ENCODE measurements at regions not wholly inside any gene's neighbourhood (a gene's known extent, or its start where the extent isn't known, plus 50 kb on each side); places are given as distances from the start of the nearest gene placed in this dataset.

- TF ChIP-seq ZFX (IDR thresholded peaks at IDR 0.05) = no peak
- TF ChIP-seq, protein P1, sequence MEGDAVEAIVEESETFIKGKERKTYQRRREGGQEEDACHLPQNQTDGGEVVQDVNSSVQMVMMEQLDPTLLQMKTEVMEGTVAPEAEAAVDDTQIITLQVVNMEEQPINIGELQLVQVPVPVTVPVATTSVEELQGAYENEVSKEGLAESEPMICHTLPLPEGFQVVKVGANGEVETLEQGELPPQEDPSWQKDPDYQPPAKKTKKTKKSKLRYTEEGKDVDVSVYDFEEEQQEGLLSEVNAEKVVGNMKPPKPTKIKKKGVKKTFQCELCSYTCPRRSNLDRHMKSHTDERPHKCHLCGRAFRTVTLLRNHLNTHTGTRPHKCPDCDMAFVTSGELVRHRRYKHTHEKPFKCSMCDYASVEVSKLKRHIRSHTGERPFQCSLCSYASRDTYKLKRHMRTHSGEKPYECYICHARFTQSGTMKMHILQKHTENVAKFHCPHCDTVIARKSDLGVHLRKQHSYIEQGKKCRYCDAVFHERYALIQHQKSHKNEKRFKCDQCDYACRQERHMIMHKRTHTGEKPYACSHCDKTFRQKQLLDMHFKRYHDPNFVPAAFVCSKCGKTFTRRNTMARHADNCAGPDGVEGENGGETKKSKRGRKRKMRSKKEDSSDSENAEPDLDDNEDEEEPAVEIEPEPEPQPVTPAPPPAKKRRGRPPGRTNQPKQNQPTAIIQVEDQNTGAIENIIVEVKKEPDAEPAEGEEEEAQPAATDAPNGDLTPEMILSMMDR (conservative IDR thresholded peaks at IDR 0.05) = no peak
- no peak overlapping the region for H3K27ac ChIP-seq
Measured at GRCh38 chr3:94775746-94776145, 712.9 kb downstream of the NSUN3 start.

GRCh38 chr3:94776401-94776915 is 713.6 kb downstream of the NSUN3 start:
- TF ChIP-seq ZFX (IDR thresholded peaks at IDR 0.05) = no peak
- no peak overlapping the region for H3K27ac ChIP-seq

DNA sequence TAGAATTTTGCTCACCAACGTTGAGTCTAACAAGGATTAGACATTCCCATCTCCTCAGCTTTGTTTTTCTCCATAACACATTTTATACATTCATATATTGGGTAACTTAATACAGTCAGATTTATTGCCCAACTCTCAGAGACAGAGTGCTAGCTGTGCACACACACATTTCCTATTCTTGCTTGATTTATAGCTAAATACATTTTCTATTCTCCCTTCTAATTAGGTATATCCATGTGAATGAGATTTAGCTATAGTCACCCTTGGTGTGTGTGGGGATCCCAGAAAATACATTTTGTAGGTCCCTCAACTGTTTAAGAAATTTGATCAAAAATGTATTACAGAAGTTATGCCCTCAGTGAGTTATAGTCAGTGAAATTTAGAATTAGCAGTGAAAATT is 715.4 kb downstream of the NSUN3 start:
- no peak overlapping the region for H3K27ac ChIP-seq
- TF ChIP-seq, protein P1 (conservative IDR thresholded peaks at IDR 0.05) = no peak
- TF ChIP-seq ZFX (IDR thresholded peaks at IDR 0.05) = no peak

GRCh38 chr3:94778814-94779494 is 716.1 kb downstream of the NSUN3 start:
- TF ChIP-seq, protein P1 (conservative IDR thresholded peaks at IDR 0.05) = no peak
- no peak for TF ChIP-seq ZFX (IDR thresholded peaks at IDR 0.05)
- H3K27ac ChIP-seq = no peak overlapping the region

DNA sequence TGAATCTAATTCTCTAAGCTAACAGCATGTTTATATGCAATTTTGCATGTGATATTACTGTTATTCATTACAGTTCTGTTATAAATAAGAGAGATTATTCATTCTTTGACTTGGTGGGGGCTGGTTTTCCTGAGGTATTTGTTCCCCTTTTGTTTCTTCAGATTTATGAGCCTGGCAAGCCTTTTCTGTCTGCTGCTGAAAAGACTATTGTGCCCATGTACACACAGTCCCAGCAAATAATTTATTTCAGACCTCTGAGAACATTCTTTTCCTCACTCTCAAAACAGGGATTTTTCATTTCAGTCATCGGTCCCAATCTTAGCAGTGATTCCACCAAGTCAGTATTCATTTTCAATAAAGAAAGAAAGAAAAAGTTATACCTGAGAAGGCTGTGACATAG is 716.8 kb downstream of the NSUN3 start:
- no peak for TF ChIP-seq ZFX (IDR thresholded peaks at IDR 0.05)
- TF ChIP-seq, protein P1 (conservative IDR thresholded peaks at IDR 0.05) = no peak
- H3K27ac ChIP-seq = no peak overlapping the region

- no peak overlapping the region for H3K27ac ChIP-seq
- TF ChIP-seq ZFX (IDR thresholded peaks at IDR 0.05) = no peak
- TF ChIP-seq, protein P1 (conservative IDR thresholded peaks at IDR 0.05) = no peak
Measured at GRCh38 chr3:94784274-94784673, 721.4 kb downstream of the NSUN3 start.

DNA sequence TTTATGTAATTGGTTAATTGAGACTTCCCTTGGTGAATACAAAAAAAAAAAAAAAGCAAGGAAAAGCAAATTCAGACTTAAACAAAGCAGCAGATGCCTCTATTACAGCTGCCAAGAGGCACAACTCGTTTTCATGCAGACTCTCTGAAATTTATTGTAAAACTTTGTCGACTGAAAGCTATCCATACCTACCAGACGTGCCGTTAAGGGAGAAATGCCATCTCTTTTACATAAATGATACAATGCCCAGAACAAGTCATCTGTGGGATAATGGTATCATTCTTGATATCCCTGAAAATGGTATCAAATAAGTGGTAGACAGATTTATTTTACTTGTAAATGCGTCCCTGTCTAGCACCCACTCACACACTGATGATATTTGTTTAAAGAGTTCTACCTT is 724.2 kb downstream of the NSUN3 start:
- no peak overlapping the region for H3K27ac ChIP-seq
- no peak for TF ChIP-seq ZFX (IDR thresholded peaks at IDR 0.05)

DNA sequence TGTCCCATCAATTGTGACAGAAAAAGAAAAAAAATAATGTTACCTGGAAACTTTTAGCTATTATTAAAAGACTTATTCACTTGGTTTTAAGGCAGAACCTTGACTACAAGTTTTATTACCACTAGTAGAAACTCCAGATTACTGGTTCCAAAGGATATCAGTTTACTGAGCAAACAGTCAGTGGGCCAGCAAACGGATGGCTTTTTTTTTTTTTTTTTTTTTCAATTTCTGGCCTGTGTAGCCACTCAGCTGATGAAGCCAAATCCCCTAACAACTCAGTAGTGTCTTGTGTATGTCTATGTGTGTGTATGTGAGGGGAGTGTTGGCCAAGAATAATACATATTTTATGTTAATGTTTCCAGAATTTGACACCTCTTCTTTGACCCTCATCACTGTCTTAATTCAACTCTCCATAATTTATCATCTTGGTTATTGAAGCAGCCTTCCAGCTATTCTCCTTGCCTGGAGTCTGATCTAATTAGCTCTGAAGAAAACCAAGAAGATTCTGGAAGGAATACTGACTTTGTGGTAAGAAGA is 724.9 kb downstream of the NSUN3 start:
- no peak overlapping the region for H3K27ac ChIP-seq
- TF ChIP-seq ZFX (IDR thresholded peaks at IDR 0.05) = no peak

- TF ChIP-seq ZFX (IDR thresholded peaks at IDR 0.05) = no peak
- TF ChIP-seq, protein P1 (conservative IDR thresholded peaks at IDR 0.05) = no peak
- no peak overlapping the region for H3K27ac ChIP-seq
Measured at GRCh38 chr3:94794563-94794962, 731.7 kb downstream of the NSUN3 start.

All from C4-2B (cell line).